BE2C (cell line): ENCODE measurements at regions not wholly inside any gene's neighbourhood (a gene's known extent, or its start where the extent isn't known, plus 50 kb on each side); places are given as distances from the start of the nearest gene placed in this dataset.

ENCODE experiments used
- DNase-seq: peaks from one replicate; pipeline ENCODE4 v3.0.0-alpha.2; 2020
- H3K27me3 ChIP-seq: fragments of 250-450 bp; sonication (Bioruptor Pico); 2 replicates; pipeline ENCODE4 v1.5.1; 2020; ENCODE audit warnings: mild to moderate bottlenecking
- H3K36me3 ChIP-seq: fragments of 250-450 bp; sonication (Bioruptor Pico); 2 replicates; pipeline ENCODE4 v1.5.1; 2020; ENCODE audit warnings: mild to moderate bottlenecking
- H3K4me1 ChIP-seq: fragments of 250-450 bp; sonication (Bioruptor Pico); 2 replicates; pipeline ENCODE4 v1.5.1; 2020
- H3K4me3 ChIP-seq: 2 replicates; pipeline ENCODE4 v1.5.1; 2011; ENCODE audit warnings: low read depth, low read length
- H3K9me3 ChIP-seq: fragments of 250-450 bp; sonication (Bioruptor Pico); 2 replicates; pipeline ENCODE4 v1.5.1; 2020
- TF ChIP-seq, protein P1 (sequence below): IDR thresholded peaks from 2 replicates; pipeline ENCODE4 v1.5.1; 2012; ENCODE audit warnings: mild to moderate bottlenecking, low read depth, low read length

DNA sequence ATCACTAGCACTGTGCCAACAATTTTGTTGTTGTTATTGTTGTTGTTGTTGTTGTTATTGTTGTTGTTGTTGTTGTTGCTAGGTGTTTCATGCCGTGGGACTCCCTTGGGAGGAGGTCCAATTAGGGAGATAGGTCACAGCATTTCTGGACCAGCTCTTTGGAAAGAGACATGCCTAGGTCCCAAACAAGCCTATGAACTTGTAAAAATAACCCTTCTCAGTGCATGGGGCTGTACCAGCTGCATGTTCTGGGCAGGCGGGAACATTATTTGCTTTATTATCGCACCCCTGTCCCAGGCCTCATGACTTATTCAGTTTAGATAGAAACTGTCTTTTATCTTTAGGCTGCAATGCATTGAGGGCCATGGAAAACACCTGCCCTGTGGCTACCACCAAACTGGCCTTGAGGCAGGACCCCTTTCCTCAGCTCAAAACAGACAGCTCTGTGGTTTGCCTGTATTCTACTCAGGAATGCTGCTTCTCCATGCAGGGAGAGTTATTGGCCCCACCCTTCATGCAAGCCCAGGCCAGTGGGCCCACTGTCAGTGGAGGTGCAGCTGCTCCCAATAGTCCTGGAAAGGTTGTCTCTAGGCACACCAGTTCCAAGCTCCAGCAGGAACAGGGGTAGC lies 386.5 kb upstream of the BRINP3 start:
- DNase-seq: no peak
- no peaks in the 10 kb centered on the region for H3K36me3 ChIP-seq
- H3K4me1 ChIP-seq: no peaks in the 10 kb centered on the region
- no peaks in the 10 kb centered on the region for H3K27me3 ChIP-seq
- H3K4me3 ChIP-seq: no peak overlapping the region
- TF ChIP-seq, protein P1, sequence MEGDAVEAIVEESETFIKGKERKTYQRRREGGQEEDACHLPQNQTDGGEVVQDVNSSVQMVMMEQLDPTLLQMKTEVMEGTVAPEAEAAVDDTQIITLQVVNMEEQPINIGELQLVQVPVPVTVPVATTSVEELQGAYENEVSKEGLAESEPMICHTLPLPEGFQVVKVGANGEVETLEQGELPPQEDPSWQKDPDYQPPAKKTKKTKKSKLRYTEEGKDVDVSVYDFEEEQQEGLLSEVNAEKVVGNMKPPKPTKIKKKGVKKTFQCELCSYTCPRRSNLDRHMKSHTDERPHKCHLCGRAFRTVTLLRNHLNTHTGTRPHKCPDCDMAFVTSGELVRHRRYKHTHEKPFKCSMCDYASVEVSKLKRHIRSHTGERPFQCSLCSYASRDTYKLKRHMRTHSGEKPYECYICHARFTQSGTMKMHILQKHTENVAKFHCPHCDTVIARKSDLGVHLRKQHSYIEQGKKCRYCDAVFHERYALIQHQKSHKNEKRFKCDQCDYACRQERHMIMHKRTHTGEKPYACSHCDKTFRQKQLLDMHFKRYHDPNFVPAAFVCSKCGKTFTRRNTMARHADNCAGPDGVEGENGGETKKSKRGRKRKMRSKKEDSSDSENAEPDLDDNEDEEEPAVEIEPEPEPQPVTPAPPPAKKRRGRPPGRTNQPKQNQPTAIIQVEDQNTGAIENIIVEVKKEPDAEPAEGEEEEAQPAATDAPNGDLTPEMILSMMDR: no peak
- no peaks in the 10 kb centered on the region for H3K9me3 ChIP-seq

DNA sequence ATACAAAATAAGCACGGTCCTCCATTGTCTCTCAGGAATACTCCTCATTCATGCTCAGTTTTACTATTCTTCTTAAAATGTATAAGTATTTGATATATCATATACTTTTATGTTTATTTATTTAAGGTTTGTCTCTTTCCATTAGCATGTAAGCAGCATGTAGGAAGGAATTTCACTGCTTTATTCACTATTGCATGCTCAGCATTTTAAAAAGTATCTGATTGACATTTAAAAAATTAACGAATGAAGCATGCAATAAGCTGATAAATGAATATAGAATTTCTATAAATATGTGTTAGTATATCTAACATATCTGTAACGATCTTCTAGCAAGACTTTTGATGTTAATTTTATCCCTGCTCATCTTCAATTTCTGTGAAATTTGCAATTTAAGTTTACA lies 402.7 kb upstream of the BRINP3 start:
- Histone ChIP-seq H3K4me3 (no peak overlapping the region), H3K4me1 (no peaks in the 10 kb centered on the region), H3K36me3 (no peaks in the 10 kb centered on the region), H3K9me3 (no peaks in the 10 kb centered on the region), H3K27me3 (no peaks in the 10 kb centered on the region)
- DNase-seq: no peak
- TF ChIP-seq, protein P1: no peak

DNA sequence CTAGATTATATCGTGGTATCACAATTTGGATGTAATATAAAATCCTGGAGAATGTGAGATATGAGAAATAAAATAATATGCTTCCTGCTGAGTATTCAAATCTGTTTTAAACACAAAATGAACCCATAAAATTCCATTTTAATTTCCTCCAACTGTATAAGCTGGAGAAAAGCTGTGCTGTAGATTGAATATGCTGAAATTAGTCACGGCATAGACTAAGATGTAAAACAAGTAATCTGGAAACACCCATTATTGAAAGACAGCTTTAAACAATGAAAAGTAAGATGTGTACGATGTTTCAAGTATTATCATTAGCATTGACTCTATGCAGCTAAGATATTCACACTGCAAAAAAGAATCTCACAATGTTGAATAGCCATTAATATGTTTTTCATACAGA lies 403.4 kb upstream of the BRINP3 start:
- H3K9me3 ChIP-seq: no peaks in the 10 kb centered on the region
- no peaks in the 10 kb centered on the region for H3K36me3 ChIP-seq
- no peak for DNase-seq
- no peaks in the 10 kb centered on the region for H3K27me3 ChIP-seq
- H3K4me1 ChIP-seq: no peaks in the 10 kb centered on the region
- no peak overlapping the region for H3K4me3 ChIP-seq
- TF ChIP-seq, protein P1: no peak

DNA sequence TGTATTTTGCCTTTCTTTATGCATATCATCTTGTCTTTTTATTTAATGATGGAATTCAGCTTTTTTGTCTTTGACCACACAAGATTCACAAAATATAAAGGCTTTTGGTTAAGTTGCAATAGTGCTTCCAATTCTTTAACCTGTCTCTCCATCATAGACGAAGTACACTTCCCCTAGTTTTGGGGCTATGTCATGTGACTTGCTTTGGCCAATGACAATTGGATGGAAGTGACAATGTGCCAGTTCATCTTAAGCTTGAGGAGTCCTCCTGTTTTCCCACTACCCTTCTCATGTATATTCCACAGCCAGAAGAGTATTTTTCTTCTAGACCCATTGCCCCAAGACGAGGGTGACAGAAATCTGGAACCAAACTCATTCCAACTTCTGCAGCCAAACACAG lies 419.6 kb upstream of the BRINP3 start:
- Histone ChIP-seq H3K4me3 (no peak overlapping the region), H3K27me3 (no peaks in the 10 kb centered on the region), H3K36me3 (no peaks in the 10 kb centered on the region), H3K9me3 (no peaks in the 10 kb centered on the region), H3K4me1 (no peaks in the 10 kb centered on the region; the same call in 1 of the 2 replicates)
- DNase-seq: no peak
- TF ChIP-seq, protein P1: no peak

DNA sequence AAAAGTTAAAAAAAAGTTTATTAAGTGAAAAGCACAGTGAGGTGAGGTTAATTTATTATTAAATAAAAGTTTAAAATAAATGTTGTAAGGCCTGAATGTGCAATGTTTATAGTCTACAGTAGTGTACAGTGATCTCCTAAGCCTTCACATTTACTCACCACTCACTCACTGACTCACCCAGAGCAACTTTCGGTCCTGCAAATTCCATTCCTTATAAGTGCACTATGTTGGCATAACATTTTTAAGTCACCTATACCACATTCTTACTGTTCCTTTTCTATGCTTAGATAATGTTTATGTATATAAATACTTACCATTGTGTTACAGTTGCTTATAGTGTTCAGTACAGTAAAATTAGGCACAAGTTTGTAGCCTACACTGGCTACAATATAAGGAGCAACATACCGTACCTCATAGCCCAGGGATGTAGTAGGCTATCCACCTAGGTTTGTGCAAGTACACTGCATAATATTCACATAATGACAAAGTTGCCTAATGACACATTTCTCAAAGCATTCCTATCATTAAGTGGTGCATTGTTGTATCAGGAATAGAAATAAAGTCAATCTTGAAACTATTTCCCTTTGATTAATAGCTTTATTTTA lies 426.5 kb upstream of the BRINP3 start:
- Histone ChIP-seq H3K36me3 (no peaks in the 10 kb centered on the region), H3K9me3 (no peaks in the 10 kb centered on the region), H3K4me1 (no peaks in the 10 kb centered on the region), H3K4me3 (no peak overlapping the region), H3K27me3 (no peaks in the 10 kb centered on the region)
- TF ChIP-seq, protein P1: no peak
- no peak for DNase-seq

DNA sequence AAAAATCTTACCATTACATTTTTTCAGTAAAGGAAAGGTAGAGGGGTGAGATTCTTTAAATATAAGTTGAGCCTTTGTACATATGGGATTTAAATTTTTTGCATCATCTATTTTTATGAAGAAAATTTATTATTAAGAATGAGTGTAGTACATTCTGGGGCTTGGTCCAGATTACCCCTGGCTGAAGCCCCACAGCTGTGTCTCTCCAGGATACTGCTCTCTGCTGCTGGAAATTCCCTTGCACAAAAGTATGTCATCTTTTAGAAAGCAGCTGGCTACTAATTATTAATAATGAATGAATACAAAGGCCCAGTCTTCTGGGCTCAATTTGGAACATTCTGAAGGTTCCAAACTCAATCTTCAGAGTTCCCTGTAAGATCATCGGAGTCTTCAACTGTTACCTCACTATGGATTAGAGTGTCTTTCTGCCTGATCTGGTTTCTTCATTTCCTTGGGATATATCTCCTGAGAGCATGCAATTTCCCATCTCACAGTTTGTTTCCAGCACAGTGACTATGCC lies 428.6 kb upstream of the BRINP3 start:
- no peaks in the 10 kb centered on the region for H3K36me3 ChIP-seq
- H3K4me3 ChIP-seq: no peak overlapping the region
- H3K27me3 ChIP-seq: no peaks in the 10 kb centered on the region
- H3K4me1 ChIP-seq: no peaks in the 10 kb centered on the region; the same call in 1 of the 2 replicates
- no peaks in the 10 kb centered on the region for H3K9me3 ChIP-seq
- TF ChIP-seq, protein P1: no peak
- DNase-seq: no peak
